Neuron (in vitro differentiated cells): ENCODE measurements at regions not wholly inside any gene's neighbourhood (a gene's known extent, or its start where the extent isn't known, plus 50 kb on each side); places are given as distances from the start of the nearest gene placed in this dataset.

Experiments
- H2AFZ ChIP-seq: one replicate; pipeline ENCODE4 v1.6.1; 2013; ENCODE audit warnings: low read depth, mild to moderate bottlenecking, inconsistent platforms, low read length, moderate library complexity
- H3K27me3 ChIP-seq: one replicate; pipeline ENCODE4 v1.6.1; 2013; ENCODE audit warnings: low read length; ENCODE audit not compliant: insufficient read depth
- H3K36me3 ChIP-seq: one replicate; pipeline ENCODE4 v1.6.1; 2013; ENCODE audit warnings: low read length; ENCODE audit not compliant: insufficient read depth
- H3K4me1 ChIP-seq: one replicate; pipeline ENCODE4 v1.6.1; 2013; ENCODE audit warnings: low read length; ENCODE audit not compliant: insufficient read depth
- H3K4me3 ChIP-seq: 2 replicates; pipeline ENCODE4 v1.5.1; 2013; ENCODE audit warnings: mild to moderate bottlenecking, low read length, moderate library complexity
- H3K9me3 ChIP-seq: one replicate; pipeline ENCODE4 v1.6.1; 2013; ENCODE audit warnings: low read length

DNA sequence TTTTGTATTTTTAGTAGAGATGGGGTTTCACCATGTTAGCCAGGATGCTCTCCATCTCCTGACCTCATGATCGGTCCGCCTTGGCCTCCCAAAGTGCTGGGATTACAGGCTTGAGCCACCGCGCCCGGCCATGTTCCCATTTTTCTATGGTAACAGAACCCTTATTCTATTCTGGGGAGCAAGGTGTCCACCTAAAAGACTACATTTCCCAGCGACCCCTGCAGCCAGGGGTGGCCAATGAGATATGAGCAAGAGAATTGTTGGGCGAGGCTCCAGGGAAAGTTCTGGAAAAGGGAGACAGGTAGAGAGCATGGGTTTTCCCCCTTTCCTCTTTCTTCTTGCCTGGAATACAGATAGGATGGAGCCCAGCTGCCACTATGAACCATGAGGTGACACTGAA, 96.9 kb downstream of the LINGO1 start:
- Histone ChIP-seq H3K27me3 (no peaks in the 10 kb centered on the region), H3K36me3 (no peaks in the 10 kb centered on the region), H3K9me3 (no peaks in the 10 kb centered on the region), H3K4me1 (peaks cover 54% of the 10 kb centered on the region), H2AFZ (no peak overlapping the region), H3K4me3 (no peak overlapping the region)
